Thyroid gland (tissue), 4 donors: ENCODE measurements at regions not wholly inside any gene's neighbourhood (a gene's known extent, or its start where the extent isn't known, plus 50 kb on each side); places are given as distances from the start of the nearest gene placed in this dataset.

Experiments used
- POLR2A ChIP-seq, 2 donors: fragments of 450-650 bp; IDR thresholded peaks; one replicate each; pipeline ENCODE4 v1.6.1; 2017; ENCODE audit warnings: antibody characterized with exemption in 2 of 2, mild to moderate bottlenecking in 2 of 2, moderate library complexity in 1 of 2
- TF ChIP-seq, protein P1 (sequence below), 6 experiments: fragments of 200-600 bp in 3 of 6; fragments of 450-650 bp in 3 of 6; sonication (generic) in 3 of 6; IDR thresholded peaks; one replicate each; pipeline ENCODE4 v1.5.1; 2016 to 2019; ENCODE audit warnings: antibody characterized with exemption in 6 of 6, mild to moderate bottlenecking in 2 of 6, inconsistent platforms in 1 of 6, moderate library complexity in 1 of 6

- TF ChIP-seq, protein P1, sequence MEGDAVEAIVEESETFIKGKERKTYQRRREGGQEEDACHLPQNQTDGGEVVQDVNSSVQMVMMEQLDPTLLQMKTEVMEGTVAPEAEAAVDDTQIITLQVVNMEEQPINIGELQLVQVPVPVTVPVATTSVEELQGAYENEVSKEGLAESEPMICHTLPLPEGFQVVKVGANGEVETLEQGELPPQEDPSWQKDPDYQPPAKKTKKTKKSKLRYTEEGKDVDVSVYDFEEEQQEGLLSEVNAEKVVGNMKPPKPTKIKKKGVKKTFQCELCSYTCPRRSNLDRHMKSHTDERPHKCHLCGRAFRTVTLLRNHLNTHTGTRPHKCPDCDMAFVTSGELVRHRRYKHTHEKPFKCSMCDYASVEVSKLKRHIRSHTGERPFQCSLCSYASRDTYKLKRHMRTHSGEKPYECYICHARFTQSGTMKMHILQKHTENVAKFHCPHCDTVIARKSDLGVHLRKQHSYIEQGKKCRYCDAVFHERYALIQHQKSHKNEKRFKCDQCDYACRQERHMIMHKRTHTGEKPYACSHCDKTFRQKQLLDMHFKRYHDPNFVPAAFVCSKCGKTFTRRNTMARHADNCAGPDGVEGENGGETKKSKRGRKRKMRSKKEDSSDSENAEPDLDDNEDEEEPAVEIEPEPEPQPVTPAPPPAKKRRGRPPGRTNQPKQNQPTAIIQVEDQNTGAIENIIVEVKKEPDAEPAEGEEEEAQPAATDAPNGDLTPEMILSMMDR (IDR thresholded peaks at IDR 0.05): no peak
- no peak for TF ChIP-seq POLR2A (IDR thresholded peaks at IDR 0.05)
These were observed 212.3 kb upstream of the FGF13 start for GRCh38 chrX:138923805-138924204.
